Right lobe of liver (tissue), 4 donors: ENCODE measurements at regions not wholly inside any gene's neighbourhood (a gene's known extent, or its start where the extent isn't known, plus 50 kb on each side); places are given as distances from the start of the nearest gene placed in this dataset.

Experiments
- POLR2A ChIP-seq: fragments of 450-650 bp; IDR thresholded peaks from one replicate; pipeline ENCODE4 v1.6.1; 2017; ENCODE audit warnings: antibody characterized with exemption, mild to moderate bottlenecking
- TF ChIP-seq, protein P1 (sequence below), 4 donors: fragments of 200-600 bp in 3 of 4; fragments of 450-650 bp in 1 of 4; IDR thresholded peaks; one replicate each; pipeline versions ENCODE4 v1.5.1 to v1.8.0; 2016 to 2022; ENCODE audit warnings: antibody characterized with exemption in 4 of 4, mild to moderate bottlenecking in 2 of 4
- donor health status: DM: no; HTN: no; CAD: no.
- donor health status: DM: no; HTN: no; CAD: no.
- donor health status: DM: no; HTN: yes; CAD: no.

DNA sequence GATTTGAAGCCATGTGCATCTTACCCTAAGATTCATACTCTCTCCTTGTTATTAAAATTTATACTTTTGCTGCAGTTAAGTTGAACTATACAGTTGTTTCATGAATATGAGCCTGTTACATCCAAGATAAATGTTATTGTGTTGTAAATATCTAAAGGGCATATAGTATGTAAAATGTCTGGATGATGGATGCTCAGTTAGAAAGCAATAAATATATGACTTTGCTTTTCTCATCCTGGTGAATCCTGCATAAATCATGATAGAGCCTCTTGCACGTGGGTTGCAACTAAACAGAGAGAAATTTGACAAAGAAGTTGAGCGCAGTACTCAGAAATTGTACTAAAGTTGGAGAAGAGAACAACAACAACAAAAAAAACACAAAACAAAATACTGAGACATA lies 99.5 kb downstream of the PRDM9 start:
- TF ChIP-seq, protein P1, sequence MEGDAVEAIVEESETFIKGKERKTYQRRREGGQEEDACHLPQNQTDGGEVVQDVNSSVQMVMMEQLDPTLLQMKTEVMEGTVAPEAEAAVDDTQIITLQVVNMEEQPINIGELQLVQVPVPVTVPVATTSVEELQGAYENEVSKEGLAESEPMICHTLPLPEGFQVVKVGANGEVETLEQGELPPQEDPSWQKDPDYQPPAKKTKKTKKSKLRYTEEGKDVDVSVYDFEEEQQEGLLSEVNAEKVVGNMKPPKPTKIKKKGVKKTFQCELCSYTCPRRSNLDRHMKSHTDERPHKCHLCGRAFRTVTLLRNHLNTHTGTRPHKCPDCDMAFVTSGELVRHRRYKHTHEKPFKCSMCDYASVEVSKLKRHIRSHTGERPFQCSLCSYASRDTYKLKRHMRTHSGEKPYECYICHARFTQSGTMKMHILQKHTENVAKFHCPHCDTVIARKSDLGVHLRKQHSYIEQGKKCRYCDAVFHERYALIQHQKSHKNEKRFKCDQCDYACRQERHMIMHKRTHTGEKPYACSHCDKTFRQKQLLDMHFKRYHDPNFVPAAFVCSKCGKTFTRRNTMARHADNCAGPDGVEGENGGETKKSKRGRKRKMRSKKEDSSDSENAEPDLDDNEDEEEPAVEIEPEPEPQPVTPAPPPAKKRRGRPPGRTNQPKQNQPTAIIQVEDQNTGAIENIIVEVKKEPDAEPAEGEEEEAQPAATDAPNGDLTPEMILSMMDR (IDR thresholded peaks at IDR 0.05), result no peak
- no peak for TF ChIP-seq POLR2A
